Osteocyte (in vitro differentiated cells): ENCODE measurements at regions not wholly inside any gene's neighbourhood (a gene's known extent, or its start where the extent isn't known, plus 50 kb on each side); places are given as distances from the start of the nearest gene placed in this dataset.

ENCODE experiments used
- DNase-seq: peaks from one replicate; pipeline ENCODE4 v3.0.0; 2021; ENCODE audit warnings: mixed read lengths; ENCODE audit not compliant: unreplicated experiment; ENCODE audit errors: extremely low spot score
- H3K27ac Mint-ChIP-seq: one replicate; pipeline ENCODE4 v1.8.0; 2021; ENCODE audit warnings: mild to moderate bottlenecking, mixed read lengths; ENCODE audit not compliant: unreplicated experiment
- H3K27me3 Mint-ChIP-seq: one replicate; pipeline ENCODE4 v1.8.0; 2021; ENCODE audit warnings: mixed read lengths; ENCODE audit not compliant: unreplicated experiment
- H3K36me3 Mint-ChIP-seq: one replicate; pipeline ENCODE4 v1.8.0; 2021; ENCODE audit warnings: mixed read lengths; ENCODE audit not compliant: unreplicated experiment
- H3K4me1 Mint-ChIP-seq: one replicate; pipeline ENCODE4 v1.8.0; 2021; ENCODE audit warnings: mixed read lengths; ENCODE audit not compliant: unreplicated experiment
- H3K4me3 Mint-ChIP-seq: one replicate; pipeline ENCODE4 v1.8.0; 2021; ENCODE audit warnings: mild to moderate bottlenecking, moderate library complexity, mixed read lengths; ENCODE audit not compliant: unreplicated experiment
- H3K9me3 Mint-ChIP-seq: one replicate; pipeline ENCODE4 v1.8.0; 2021; ENCODE audit warnings: mixed read lengths; ENCODE audit not compliant: unreplicated experiment
- TF ChIP-seq, protein P1 (sequence below): fragments of 200-600 bp; sonication (generic); IDR thresholded peaks from 2 replicates; pipeline ENCODE4 v1.5.0; 2021; ENCODE audit warnings: antibody characterized with exemption, mild to moderate bottlenecking, moderate library complexity

DNA sequence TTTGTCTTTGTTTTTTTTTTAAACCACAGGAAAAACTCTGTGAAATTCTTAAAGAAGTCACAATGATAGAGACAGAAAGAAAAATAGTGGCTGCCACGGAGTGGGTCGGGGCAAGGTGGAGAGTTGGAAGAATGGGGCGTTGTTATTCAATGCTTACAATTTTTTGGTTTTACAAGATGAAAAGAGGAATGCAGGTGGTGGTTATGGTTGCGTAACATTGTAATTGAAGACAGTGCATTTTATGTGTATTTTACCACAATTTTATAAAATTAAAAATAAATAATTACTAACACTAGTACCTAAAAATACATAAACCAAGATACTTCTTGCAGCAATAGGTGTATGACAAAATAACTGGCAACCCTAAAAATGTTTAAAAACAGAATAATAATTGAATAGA lies 76.9 kb upstream of the VOPP1 start:
- no peak for DNase-seq
- no peaks in the 10 kb centered on the region for H3K36me3 Mint-ChIP-seq
- no peak overlapping the region for H3K4me3 Mint-ChIP-seq
- no peaks in the 10 kb centered on the region for H3K9me3 Mint-ChIP-seq
- H3K27ac Mint-ChIP-seq: no peak overlapping the region
- H3K4me1 Mint-ChIP-seq: no peaks in the 10 kb centered on the region
- H3K27me3 Mint-ChIP-seq: peaks cover 13% of the 10 kb centered on the region
- TF ChIP-seq, protein P1, sequence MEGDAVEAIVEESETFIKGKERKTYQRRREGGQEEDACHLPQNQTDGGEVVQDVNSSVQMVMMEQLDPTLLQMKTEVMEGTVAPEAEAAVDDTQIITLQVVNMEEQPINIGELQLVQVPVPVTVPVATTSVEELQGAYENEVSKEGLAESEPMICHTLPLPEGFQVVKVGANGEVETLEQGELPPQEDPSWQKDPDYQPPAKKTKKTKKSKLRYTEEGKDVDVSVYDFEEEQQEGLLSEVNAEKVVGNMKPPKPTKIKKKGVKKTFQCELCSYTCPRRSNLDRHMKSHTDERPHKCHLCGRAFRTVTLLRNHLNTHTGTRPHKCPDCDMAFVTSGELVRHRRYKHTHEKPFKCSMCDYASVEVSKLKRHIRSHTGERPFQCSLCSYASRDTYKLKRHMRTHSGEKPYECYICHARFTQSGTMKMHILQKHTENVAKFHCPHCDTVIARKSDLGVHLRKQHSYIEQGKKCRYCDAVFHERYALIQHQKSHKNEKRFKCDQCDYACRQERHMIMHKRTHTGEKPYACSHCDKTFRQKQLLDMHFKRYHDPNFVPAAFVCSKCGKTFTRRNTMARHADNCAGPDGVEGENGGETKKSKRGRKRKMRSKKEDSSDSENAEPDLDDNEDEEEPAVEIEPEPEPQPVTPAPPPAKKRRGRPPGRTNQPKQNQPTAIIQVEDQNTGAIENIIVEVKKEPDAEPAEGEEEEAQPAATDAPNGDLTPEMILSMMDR: no peak

DNA sequence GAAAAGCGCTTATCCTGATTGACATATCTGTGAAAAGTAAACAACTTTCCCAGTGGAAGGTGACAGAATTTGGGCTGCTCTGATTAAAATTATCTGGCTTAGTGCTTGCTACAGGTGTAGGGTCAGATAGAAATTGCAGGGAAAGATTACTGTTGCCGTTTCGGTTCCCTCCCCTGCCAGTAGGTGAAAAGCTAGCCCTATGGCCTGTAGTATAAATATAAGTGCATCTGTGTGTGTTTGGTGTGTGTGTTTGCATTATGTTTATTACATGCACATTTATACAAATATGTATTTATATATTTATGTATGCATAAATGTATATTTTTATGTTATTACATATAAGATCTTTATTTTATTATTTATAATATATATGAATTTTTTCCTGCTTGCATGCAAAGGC lies 72.3 kb upstream of the VOPP1 start:
- no peaks in the 10 kb centered on the region for H3K9me3 Mint-ChIP-seq
- H3K27me3 Mint-ChIP-seq: peaks cover 5% of the 10 kb centered on the region
- H3K4me1 Mint-ChIP-seq: no peaks in the 10 kb centered on the region
- H3K27ac Mint-ChIP-seq: no peak overlapping the region
- DNase-seq: no peak
- no peaks in the 10 kb centered on the region for H3K36me3 Mint-ChIP-seq
- H3K4me3 Mint-ChIP-seq: no peak overlapping the region
- TF ChIP-seq, protein P1: no peak

DNA sequence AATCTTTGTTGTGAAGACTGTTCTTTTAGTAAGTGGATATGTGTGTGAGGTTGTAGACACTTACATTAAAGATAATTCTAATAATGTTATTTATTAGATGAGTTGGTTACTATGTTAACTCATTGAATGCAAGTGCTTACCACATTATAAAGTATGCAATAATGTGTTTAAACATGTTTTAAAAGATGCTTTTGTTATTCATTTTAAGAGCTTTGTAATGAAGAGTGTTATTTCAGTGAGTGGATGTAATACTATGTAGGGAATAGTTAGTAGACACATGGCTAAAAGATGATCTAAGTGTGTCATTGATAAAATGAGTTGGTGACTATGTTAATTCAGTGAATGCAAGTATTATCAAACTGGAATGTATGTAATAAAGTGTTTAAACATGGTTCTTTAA lies 70.0 kb upstream of the VOPP1 start:
- DNase-seq: no peak
- TF ChIP-seq, protein P1: no peak

DNA sequence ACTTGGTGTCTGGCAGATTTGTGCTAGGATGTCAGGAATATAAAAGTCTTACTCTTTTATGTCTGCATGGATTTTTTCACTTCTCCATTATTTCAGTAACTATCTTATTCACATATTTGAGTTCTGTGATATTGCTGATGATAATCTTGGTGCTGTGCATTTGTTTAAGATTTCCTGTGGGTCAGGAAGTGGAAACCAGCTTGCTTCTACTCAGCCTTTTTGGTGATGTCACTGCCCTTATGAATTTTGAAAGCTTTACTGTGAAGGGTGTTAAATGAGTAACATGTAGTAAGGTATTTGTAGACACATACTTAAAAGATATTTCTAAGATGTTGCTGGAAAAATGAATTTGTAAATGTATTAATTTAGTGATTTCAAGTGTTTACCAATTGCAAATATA lies 69.5 kb upstream of the VOPP1 start:
- H3K27ac Mint-ChIP-seq: no peak overlapping the region
- H3K4me3 Mint-ChIP-seq: no peak overlapping the region
- TF ChIP-seq, protein P1: no peak
- no peaks in the 10 kb centered on the region for H3K36me3 Mint-ChIP-seq
- no peak for DNase-seq
- H3K9me3 Mint-ChIP-seq: no peaks in the 10 kb centered on the region
- peaks cover 12% of the 10 kb centered on the region for H3K27me3 Mint-ChIP-seq
- H3K4me1 Mint-ChIP-seq: no peaks in the 10 kb centered on the region

More for the DNA sequence above, 70.0 kb upstream of the VOPP1 start:
- Mint-ChIP-seq H3K36me3 (no peaks in the 10 kb centered on the region), H3K27ac (no peak overlapping the region), H3K4me3 (no peak overlapping the region), H3K4me1 (no peaks in the 10 kb centered on the region), H3K9me3 (no peaks in the 10 kb centered on the region), H3K27me3 (peaks cover 12% of the 10 kb centered on the region)

DNA sequence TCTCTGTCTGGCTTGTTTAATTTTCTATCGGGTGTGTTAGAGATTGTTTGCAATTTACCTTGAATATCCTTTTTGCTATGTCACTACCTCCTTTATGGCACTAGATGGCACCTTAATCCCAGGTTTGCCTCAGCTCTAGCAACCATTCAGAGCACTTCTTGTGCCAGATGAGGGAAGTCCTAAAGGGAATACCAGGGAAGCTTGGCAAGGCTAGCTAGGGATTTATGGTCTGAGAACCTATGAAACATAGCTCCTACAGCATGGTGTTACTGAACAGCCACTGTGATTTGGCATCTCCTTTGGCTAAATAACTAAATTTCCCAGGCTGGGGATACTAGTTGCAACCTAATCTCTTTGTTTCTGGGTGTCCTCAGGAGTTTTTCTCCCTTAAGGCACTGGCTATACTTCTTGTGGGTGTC lies 69.0 kb upstream of the VOPP1 start:
- TF ChIP-seq, protein P1: peak; percentile 74
- H3K4me1 Mint-ChIP-seq: no peaks in the 10 kb centered on the region
- H3K36me3 Mint-ChIP-seq: no peaks in the 10 kb centered on the region
- DNase-seq: no peak
- no peak overlapping the region for H3K4me3 Mint-ChIP-seq
- no peak overlapping the region for H3K27ac Mint-ChIP-seq
- H3K9me3 Mint-ChIP-seq: no peaks in the 10 kb centered on the region
- peaks cover 14% of the 10 kb centered on the region for H3K27me3 Mint-ChIP-seq
